SK-N-SH treated with all-trans-retinoic acid at 6 μM for 48 hours (cell line): ENCODE measurements at regions not wholly inside any gene's neighbourhood (a gene's known extent, or its start where the extent isn't known, plus 50 kb on each side); places are given as distances from the start of the nearest gene placed in this dataset.

Experiments
- ARNTL ChIP-seq: fragments of 450-650 bp; formaldehyde crosslinking; IDR thresholded peaks from 2 replicates; pipeline ENCODE4 v1.5.0; 2020; ENCODE audit warnings: low read depth, mild to moderate bottlenecking, moderate library complexity, borderline replicate concordance
- CSRNP3 ChIP-seq: fragments of 250-450 bp; sonication (Bioruptor Pico); IDR thresholded peaks from 2 replicates; pipeline ENCODE4 v1.5.1; 2021; ENCODE audit warnings: mild to moderate bottlenecking, moderate library complexity
- OSR1 ChIP-seq: fragments of 250-450 bp; sonication (Bioruptor Pico); IDR thresholded peaks from 2 replicates; pipeline ENCODE4 v1.8.0; 2022; ENCODE audit warnings: moderate library complexity, mild to moderate bottlenecking, inconsistent platforms
- PATZ1 ChIP-seq: fragments of 250-450 bp; sonication (Bioruptor Pico); IDR thresholded peaks from 2 replicates; pipeline ENCODE4 v1.8.0; 2020; ENCODE audit warnings: mild to moderate bottlenecking, moderate library complexity, borderline replicate concordance
- POU6F1 ChIP-seq: fragments of 250-450 bp; sonication (Bioruptor Pico); IDR thresholded peaks from 2 replicates; pipeline ENCODE4 v1.8.0; 2021; ENCODE audit warnings: low read depth, mild to moderate bottlenecking, moderate library complexity, borderline replicate concordance
- RARB ChIP-seq: fragments of 250-450 bp; sonication (Bioruptor Pico); IDR thresholded peaks from 2 replicates; pipeline ENCODE4 v1.8.0; 2021; ENCODE audit warnings: mild to moderate bottlenecking, moderate library complexity
- ZFP3 ChIP-seq: fragments of 250-450 bp; sonication (Bioruptor Pico); IDR thresholded peaks from 2 replicates; pipeline ENCODE4 v1.5.0; 2020; ENCODE audit warnings: mild to moderate bottlenecking, moderate library complexity

GRCh38 chr1:82836213-82836972, 1035.7 kb downstream of the ADGRL2 start:
- TF ChIP-seq ZFP3 (CRISPR knock-in tag): no peak
- no peak for TF ChIP-seq CSRNP3 (CRISPR knock-in tag)
- no peak for TF ChIP-seq PATZ1 (CRISPR knock-in tag)
- TF ChIP-seq POU6F1: no peak
- no peak for TF ChIP-seq OSR1 (CRISPR knock-in tag)
- TF ChIP-seq ARNTL (CRISPR knock-in tag): no peak
- no peak for TF ChIP-seq RARB
